Activated CD4-positive, alpha-beta T cell treated with anti-CD3 and anti-CD28 coated beads, Interleukin-2, amount 50 U/mL, for 16 hours (primary cell): ENCODE measurements at regions not wholly inside any gene's neighbourhood (a gene's known extent, or its start where the extent isn't known, plus 50 kb on each side); places are given as distances from the start of the nearest gene placed in this dataset.

Experiments used
- DNase-seq: peaks from one replicate; pipeline ENCODE4 v3.0.0-alpha.2; 2020

GRCh38 chr2:30341500-30342267, 105.4 kb upstream of the LCLAT1 start:
- DNase-seq = no peak

- no peak for DNase-seq
Observed at GRCh38 chr2:30346471-30347169, 100.4 kb upstream of the LCLAT1 start.

DNA sequence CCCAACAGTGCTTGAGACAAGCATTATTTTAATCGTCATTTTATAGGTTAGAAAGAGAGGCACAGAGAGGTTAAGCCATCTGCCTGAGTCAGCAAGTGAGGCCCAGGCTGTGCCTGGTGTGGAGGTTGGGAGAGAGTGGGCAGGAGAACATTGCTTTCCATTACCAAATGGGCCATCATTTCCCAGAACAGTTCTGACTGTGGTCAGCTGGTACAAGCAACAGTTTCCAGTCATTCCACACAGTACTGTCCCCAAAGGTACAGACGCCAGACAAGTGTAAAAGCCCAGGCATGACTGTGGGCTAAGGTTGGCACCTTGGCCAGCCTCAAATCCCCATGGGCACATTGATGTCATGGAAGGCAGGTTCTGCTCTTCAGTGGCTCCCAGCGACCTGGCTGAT, 98.2 kb upstream of the LCLAT1 start:
- no peak for DNase-seq

DNA sequence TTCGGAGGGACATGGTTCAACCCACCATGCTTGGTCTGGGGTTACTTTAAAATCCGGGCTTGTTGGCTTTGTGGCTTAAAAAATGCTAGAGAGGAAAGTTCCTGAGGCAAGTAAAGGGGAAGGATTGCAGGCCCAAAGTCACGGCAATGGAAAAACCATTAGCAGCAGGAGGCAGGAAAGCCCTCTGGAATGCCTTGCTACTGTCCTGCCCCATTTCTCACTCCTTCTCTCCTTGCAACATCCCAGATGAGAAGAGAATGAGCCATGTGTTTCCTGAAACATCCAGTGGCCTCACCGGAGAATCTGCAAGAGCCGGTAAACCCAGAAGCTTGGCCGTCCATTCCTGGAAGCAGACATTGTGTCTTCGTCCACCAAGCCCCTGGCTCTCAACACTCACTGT, 97.4 kb upstream of the LCLAT1 start:
- DNase-seq = no peak

GRCh38 chr2:30351116-30351515, 95.9 kb upstream of the LCLAT1 start:
- DNase-seq = no peak

GRCh38 chr2:30351949-30352348, 95.1 kb upstream of the LCLAT1 start:
- no peak for DNase-seq

- DNase-seq = no peak
Observed at GRCh38 chr2:30354150-30354549, 92.9 kb upstream of the LCLAT1 start.

DNA sequence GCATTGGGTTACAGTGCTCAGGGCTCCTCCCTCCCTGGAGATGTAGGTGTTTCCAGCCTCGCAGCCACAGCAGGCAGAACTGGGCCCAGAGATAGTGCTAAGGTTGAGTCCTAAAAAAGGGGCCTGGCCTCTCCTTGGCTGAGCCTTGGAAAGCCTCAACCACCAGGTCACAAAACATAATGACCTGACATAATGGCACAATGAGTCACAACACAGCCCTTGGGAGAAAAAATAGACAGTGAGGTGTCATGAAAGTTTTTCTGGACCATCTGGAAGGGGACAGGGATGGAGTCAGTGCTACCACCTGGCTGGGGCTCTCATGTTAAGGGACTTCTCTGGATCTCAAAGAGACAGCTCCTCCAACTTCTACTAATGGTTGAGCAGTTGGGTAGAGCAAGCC, 92.4 kb upstream of the LCLAT1 start:
- DNase-seq = no peak

GRCh38 chr2:30355306-30355705, 91.7 kb upstream of the LCLAT1 start:
- DNase-seq = no peak

- DNase-seq = no peak
Observed at GRCh38 chr2:30356071-30356470, 91.0 kb upstream of the LCLAT1 start.

DNA sequence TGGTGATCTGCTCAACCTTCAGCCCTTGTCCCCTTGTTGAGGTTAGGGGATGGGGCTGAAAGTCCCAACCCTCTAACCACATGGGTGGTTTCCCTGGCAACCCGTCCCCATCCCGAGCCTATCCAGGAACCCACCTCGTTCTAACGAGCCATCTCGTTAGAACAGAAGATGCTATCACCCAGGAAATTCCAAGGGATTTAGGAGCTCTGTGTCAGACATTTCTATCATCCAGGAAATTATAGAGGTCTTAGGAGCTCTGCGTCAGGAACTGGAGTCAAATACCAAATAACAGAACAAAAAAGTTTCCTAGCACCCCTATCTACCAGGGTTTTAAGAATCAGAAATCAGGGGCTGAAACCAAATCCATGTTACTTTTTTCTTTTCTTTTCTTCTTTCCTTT, 90.3 kb upstream of the LCLAT1 start:
- DNase-seq = no peak

- no peak for DNase-seq
Observed at GRCh38 chr2:30358351-30358750, 88.7 kb upstream of the LCLAT1 start.

DNA sequence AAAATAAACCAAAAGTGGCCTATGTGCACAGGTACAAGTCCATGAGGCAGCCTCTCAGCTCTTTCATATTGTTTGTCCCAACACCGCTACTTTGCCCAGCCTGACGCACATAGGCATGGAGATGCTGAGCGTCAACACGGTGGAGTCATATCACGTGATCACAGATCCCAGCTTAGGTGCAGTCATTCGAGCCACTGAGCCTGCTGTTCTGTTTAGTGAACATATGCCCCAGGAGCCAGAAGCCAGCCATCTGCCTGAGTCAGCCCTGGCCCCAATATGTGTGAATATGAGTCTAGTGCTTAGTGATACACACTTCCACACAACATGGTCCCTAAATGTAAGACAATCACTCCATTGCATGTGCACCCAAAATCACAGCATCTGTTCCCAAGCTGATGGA, 88.2 kb upstream of the LCLAT1 start:
- DNase-seq = no peak

- DNase-seq = no peak
Observed at GRCh38 chr2:30359644-30360167, 87.3 kb upstream of the LCLAT1 start.

- no peak for DNase-seq
Observed at GRCh38 chr2:30361751-30362394, 85.2 kb upstream of the LCLAT1 start.

DNA sequence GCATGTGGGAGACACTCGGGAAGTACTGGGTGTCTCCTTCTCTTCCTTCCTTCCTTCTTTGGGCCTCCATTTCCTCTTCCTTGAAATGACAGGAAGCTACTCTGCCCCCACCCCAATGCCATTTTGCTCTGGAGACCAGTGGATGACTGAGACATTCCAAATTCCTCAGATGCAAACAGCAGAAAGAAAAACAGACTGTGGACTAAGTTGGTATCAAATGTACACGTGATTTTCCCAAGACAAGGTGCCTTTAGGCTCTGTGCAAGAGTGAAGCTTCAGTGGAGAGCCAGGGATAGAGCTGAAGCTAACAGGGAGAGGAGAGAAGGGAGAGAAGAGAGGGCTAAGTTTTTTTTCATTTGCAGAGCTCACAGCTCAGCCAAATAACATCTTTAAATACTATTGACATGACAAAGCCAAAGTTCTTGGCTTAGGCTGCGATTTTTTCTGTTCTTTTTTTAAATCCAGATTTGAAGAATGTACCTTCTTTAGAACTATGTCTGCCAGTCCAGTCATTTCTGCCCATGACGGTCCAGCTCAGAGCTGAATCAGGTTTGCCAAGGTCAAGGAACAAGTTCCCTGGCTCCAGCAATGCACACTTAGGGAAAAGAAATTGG, 84.5 kb upstream of the LCLAT1 start:
- DNase-seq = no peak

GRCh38 chr2:30363406-30363805, 83.6 kb upstream of the LCLAT1 start:
- no peak for DNase-seq

- DNase-seq = no peak
Observed at GRCh38 chr2:30365201-30365600, 81.8 kb upstream of the LCLAT1 start.

- peak; percentile 29 for DNase-seq
Observed at GRCh38 chr2:30366199-30366691, 80.8 kb upstream of the LCLAT1 start.

GRCh38 chr2:30367232-30368070, 79.6 kb upstream of the LCLAT1 start:
- no peak for DNase-seq

DNA sequence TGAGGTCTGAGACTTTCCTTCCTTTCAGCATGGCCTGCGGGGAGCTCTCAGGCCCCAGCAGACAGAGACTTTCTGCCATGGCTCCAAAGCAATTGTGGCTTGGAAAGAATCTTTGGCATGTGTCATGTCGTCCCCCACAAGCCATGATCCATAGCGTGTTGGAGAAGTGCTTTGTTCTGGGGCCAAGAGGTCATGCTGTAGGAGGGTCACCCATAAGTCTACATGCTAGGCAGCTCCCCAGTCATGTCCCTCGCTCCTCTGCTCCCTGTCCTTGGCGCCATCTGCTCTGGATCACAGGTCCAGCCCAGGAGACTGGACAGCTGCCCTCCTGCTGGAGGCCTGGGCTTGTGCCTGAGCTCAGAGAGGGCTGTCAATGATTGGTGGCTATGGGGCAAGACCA, 78.8 kb upstream of the LCLAT1 start:
- no peak for DNase-seq

- DNase-seq = no peak
Observed at GRCh38 chr2:30371028-30371689, 75.9 kb upstream of the LCLAT1 start.
